Left lobe of liver (tissue), 2 donors: ENCODE measurements at regions not wholly inside any gene's neighbourhood (a gene's known extent, or its start where the extent isn't known, plus 50 kb on each side); places are given as distances from the start of the nearest gene placed in this dataset.
A peak's percentile ranks its signal among the peaks of the same experiment; 100 is the strongest.
"Not testable (repeated sequence)": the region's sequence is repeated elsewhere in the genome, so short reads cannot be mapped to it uniquely, and the experiment has no call there.

ENCODE experiments used
- ATAC-seq: fragments of 200-7000 bp; cut with Tn5 transposase; one replicate; pipeline ENCODE4 v1.9.1; 2020; ENCODE audit warnings: mild to moderate bottlenecking, moderate library complexity
- DNase-seq: peaks from one replicate; pipeline ENCODE4 v3.0.0-alpha.2; 2020; ENCODE audit warnings: low spot score
- donor health status: DM: no; HTN: no; CAD: no; lungs with moderate emphysema.
- donor health status: DM: no; HTN: yes; CAD: no.

DNA sequence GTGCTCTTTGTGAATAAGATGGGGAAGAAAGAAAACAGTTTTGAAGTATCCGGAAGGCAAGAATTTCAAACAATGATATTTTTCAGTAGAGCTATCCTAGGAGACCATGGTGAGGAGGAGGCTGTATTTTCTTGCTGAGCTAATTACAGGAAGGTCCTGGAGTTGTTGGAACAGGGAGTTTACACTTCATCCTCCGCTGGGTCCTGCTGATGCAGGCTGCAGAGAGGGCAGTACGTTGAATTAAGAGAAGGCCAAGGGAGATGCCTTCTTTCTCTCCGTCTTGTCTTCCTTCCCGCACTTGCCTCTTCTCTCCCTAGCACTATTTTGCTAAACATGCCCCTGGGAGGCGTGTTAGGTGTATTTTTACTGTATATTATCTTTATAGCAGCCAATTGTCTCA is 60.0 kb upstream of the EDAR start:
- DNase-seq = no peak
- no peak for ATAC-seq

DNA sequence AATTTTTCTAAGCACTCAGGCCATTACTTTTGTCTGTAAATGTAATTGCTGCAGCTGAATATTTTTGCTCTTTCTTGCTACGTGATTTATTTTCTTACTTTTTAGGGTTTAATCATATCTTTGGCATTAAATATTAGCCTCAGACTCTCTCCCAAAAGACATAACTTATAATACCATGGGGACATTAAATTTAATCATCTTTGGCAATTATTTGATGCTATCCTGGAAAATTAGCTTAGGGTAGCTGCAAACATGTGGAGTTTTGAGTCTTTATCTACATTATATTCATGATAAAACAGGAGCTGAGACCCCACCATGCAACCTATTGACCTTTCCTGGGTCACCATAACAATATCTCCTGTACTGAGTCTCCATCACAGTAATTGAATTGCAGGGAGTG is 59.1 kb upstream of the EDAR start:
- ATAC-seq = no peak

DNA sequence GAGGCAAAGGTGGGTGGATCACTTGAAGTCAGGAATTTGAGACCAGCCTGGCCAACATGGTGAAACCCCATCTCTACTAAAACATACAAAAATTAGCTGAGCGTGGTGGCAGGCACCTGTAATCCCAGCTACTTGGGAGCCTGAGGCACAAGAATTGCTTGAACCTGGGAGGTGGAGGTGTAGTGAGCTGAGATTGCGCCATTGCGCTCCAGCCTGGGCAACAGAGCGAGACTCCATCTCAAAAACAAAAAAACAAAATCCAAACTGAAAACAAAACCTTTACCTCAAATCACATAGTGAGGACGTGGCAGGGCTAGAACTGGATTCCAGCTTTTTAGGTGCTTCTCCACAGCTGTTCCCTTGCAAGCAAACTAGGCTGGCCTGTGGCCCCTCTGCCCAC is 58.5 kb upstream of the EDAR start:
- DNase-seq = not testable (repeated sequence)

More for the DNA sequence above, 59.1 kb upstream of the EDAR start:
- no peak for DNase-seq

DNA sequence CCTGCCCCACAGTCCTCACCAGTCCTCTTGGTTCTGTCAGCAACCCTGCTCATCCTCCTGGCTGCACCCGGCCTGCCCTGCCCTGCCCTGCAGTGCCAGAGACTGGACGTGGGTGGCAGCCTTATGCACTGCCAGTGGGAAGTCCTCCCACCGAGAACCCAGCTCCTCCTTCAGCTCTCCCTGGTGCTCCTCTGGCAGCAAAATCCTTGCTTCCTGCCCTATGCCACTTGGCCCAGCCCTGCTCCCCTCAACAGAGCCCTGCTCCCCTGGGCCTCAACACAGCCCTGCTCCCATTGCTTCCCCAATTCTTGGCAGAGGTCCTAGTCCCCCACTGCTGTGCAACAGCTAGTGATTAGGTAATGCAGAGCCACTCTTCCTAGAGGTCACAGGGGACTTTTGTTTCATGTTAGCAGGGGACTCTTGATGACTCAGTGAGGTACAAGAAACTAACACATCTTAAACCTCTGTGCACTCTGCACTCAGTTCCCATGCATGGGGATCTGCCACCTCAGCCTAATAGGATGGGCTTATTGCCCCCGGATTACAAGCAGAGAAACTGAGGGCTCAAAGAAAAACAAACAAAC is 58.0 kb upstream of the EDAR start:
- ATAC-seq = peak; percentile 49
- no peak for DNase-seq

More for the DNA sequence above, 58.5 kb upstream of the EDAR start:
- not testable (repeated sequence) for ATAC-seq

DNA sequence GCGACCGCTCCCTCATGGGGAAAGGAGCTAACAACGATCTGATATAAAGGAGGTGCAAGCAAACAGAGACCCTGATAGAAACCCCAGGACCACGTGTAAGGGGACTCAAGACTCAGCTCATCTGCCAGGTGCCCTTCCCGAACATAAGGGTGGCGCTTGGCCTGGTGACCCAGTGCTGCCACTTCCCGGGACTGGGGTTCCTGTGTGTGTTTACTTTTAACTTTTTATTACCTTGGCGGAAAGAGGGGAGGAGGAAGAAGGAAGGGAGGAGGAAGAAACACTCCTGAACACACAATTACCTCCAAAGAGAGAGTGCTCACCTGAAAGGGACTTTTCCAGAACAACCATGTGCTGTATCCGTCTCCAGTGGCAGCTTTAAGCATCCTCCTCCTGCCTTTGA is 56.5 kb upstream of the EDAR start:
- ATAC-seq (no peak), DNase-seq (no peak)

DNA sequence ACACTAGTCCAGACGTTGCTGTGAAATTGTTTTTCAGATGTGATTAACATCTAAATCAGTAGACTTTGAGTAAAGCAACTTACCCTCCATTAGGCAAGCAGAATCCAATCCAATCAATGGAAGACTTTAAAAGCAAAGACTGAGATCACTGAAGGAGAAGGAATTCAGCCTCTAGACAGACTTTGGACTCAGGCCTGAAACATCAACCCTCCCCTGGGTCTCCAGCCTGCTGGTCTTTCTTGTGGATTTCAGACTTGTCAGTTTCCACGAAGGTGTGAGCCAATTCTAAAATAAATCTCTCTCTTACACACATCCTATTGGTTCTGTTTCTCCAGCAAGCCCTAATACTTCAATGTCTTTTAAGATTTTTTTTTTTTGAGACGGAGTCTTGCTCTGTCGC is 50.0 kb upstream of the EDAR start:
- DNase-seq = no peak
- no peak for ATAC-seq
